Eye (tissue), 1 donor: ENCODE measurements at regions not wholly inside any gene's neighbourhood (a gene's known extent, or its start where the extent isn't known, plus 50 kb on each side); places are given as distances from the start of the nearest gene placed in this dataset.
"Not testable (repeated sequence)": the region's sequence is repeated elsewhere in the genome, so short reads cannot be mapped to it uniquely, and the experiment has no call there.

ENCODE experiments used
- DNase-seq: peaks from one replicate; pipeline ENCODE4 v3.0.0-alpha.2; 2015

DNA sequence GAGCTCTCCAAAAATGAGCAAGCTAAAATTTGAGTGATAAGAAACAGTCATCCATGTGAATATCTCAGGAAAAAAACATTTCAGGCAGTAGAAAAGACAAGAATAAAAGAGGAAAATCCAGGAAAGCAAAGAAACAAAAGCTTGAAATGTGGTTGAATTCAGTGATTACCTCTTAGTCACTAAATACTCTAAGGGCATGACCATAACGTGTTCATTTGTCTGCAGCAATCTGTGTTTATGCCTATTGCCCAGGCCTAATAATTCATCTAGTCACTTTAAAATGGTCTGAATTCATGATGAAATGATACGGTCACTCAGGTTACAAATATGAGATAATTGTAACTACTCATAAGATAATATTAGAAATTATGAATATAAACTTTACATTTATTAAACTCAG is 837.9 kb downstream of the STPG2 start:
- no peak for DNase-seq

DNA sequence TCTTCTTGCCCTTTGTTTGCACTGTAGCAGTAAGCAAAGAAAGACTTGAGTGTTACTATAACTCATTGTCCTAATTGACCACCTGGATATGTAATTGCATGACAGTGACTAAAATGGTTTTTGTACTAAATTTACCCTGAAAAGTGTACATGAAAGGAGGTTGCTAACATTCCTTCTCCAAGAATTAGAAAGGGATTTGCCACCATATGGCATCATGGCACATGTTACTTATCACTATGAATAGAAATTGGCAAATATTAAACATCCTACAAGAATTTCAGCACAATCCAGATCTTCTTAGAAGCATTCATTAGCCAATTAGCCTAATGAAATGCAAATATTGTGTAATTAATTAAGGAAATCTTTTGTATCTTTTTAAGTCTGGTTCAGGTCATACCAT is 834.2 kb downstream of the STPG2 start:
- no peak for DNase-seq

DNA sequence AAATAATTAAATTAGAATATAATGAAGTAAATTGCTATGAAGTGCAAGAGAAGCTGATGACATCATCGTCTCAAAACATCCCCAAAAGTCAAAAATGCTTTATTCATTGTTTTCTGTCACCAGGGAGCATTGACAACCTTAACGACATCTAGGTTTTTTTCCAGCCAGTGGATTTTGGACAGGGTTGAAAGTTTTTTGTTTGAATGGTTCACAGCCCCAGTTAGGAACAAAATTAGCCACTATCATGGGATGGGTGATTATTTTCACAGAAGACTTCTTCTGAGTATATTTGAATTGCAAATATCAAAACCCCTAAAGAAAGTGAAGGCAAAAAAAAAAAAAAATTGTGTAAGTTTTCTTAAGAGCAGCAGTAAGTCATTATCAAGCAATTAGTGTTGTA is 826.1 kb downstream of the STPG2 start:
- DNase-seq: peak; percentile 4

DNA sequence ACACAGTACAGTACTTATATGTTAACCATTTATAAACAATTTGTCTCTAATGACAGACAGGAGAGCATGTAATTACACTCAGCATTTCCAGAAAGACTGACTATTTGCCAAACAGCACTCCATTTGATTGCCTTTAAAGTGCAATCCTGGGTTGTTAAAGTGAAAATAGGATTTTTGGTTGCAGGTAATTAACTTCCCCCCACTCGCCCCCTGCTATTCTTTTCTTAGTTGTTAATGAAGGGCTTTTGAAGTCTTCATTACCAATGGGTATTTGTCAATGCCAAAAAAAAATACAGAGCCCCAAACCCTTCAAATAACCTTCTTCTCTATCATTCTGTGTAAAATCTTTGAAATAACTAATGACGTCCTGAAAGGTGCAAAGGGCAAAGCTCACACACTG is 825.6 kb downstream of the STPG2 start:
- peak; percentile 20 for DNase-seq

DNA sequence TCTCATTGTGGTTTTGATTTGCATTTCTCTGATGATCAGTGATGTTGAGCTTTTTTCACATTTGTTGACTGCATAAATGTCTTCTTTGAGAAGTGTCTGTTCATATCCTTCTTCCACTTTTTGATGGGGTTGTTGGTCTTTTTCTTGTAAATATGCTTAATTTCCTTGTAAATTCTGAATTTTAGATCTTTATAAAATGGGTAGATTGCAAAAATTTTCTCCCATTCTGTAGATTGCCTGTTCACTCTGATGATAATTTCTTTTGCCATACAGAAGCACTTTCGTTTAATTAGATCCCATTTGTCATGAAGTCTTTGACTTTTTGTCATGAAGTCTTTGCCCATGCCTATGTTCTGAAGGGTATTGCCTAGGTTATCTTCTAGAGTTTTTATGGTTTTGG is 817.5 kb downstream of the STPG2 start:
- DNase-seq: not testable (repeated sequence)

DNA sequence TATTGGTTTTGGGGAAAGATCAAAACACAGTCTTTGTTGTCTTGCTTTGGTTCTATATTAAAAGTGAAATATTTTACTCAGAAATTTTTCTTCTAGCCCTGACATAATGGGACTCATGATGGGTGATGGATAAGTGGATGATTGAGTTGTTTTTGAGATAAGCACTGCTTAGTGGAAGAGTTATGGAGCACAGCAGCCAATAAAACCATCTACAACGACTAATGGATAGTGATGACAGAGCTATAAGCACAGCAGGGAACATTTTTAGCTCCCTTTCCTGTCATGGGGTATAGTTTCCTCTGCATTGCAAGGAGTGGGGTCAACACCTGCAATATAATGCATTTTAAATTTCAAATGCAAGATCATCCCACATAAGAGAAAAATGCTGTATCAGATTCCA is 812.4 kb downstream of the STPG2 start:
- DNase-seq: no peak

DNA sequence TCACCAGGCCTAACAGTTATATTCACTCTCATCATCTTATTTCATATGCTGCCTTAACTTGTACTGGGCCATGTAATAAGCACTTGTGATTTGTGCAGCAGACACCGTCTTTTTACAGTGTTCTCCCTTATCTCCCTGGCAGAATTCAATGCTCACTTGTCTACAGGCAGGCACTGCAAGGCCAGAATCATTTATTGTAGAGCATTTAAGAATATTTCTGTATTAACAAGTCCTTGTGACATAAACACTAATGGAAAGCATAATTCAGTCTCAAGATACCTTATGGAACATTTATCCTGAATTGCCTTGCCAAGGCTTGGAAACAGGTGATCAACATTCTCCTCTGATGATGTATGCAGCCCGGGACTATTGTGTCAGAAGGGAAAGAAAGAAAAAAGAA is 808.9 kb downstream of the STPG2 start:
- DNase-seq: no peak

DNA sequence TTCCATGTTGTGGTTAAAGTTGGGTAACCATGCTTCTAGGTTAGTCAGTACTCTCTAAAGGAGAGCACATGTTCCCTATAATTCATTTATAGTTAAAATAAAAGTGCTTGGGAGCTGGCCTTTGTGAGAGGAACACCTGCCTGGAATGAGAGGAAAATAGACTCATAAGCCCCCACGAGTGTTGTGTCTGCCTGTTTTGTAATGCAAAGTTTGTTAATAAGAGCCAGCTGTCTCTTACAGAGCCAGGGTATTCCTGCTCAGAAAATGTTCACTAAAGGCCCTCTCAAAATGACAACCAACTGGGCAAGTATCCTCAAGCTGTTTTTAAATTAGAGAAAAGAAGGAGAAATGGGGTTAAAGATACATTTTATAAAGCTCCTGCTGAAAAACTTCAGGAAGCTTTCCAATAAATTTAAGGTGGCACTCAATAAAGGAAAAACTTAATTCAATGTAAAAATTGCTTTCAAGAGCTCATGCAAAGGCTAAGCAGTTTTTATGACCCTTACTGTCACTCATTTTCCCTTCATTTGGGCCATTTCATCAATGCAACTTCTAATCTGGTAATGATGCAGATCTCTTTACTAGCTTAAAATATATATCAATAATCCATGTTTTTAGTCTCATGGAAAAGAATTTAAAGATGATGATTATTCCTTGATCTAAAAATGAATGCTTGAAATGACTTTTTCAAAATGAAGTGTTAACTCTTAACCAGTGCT is 793.6 kb downstream of the STPG2 start:
- DNase-seq: peak; percentile 3

DNA sequence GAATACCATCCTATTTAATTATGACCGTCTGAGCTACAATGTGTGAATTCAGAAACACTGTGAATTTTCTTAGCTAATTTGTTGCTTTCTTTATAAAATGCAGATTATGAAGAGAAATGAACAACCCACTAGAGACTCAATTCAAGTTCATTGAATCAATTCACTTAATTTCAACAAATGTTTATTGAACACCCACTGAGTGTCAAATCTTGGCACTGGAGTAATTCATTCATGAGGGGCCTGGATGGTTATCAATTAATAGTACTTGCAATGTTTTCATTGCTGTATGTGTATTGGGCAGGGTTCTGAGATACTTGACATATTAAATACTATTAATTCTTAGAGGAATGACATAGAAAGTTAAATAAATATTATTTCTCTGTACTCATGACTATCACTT is 789.4 kb downstream of the STPG2 start:
- no peak for DNase-seq

DNA sequence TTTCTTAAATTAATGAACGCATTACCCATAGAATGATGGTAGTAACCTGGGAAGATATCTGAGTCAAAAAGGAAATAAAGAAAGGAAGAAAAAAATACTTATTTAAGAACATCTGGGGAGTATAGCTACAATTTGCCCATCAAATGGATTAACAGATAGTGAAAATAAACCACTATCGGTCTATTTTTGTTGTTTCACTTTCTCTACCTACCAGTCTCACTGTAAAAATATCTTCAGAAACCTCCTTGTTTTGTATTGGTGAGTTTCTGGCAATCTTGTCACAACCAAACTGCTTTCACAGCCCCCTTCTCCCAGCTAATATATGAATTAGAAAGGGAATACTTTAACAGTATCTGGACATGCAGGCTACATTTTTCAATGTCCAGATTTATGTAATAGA is 783.5 kb downstream of the STPG2 start:
- DNase-seq: no peak

DNA sequence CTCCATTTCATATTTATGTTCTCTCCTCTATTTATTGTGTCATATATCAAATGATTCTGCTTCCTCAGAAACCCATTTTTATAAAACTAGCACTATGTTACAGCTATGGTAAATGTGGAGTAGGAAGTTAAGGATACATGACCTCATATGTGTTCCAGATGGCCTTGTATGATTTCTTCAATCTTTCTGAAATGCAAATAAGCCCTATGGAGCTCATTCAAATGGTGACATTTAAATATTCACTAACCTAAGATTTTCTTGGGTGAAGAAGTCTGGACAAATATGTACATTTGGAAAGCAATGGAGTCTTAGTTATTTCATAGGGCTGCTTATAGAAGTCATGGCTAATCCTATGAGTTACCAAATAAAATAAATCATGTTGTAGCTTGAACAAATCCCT is 782.5 kb downstream of the STPG2 start:
- no peak for DNase-seq

DNA sequence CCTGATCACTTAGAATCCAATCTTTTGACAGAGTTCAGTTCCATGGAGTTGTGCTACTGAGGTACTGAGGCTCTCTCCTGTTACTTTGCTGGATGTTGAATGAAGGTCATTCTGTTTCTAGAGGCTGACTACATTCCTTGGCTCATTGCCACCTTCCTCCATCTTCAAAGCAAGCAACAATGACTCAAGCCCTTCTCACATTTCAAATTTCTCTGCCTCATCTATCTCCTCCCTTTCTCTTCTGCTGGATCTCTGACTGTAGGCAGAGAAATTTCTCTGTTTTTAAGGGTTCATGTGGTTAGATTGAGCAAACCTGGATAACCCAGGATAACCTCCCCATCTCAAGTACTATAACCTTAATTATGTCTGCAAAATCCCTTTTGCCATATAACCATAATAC is 775.4 kb downstream of the STPG2 start:
- no peak for DNase-seq

DNA sequence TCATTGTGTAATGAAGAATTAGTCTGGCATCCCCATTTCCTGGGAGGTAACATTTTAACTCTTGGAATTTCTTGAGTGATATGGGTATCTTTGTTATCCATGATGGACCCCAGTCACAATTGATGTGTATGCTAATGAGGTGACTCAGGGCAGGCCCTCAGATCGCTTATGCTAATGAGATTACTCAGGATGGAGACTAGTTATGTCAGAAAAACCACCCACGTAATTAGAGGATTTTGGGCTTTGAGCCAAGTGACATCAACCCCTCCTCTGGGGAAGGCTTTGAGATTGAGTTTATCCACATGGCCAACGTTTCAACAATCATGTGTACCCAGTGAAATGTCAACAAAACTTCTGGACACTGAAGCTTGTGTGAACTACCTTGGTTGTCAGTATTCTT is 772.7 kb downstream of the STPG2 start:
- no peak for DNase-seq

DNA sequence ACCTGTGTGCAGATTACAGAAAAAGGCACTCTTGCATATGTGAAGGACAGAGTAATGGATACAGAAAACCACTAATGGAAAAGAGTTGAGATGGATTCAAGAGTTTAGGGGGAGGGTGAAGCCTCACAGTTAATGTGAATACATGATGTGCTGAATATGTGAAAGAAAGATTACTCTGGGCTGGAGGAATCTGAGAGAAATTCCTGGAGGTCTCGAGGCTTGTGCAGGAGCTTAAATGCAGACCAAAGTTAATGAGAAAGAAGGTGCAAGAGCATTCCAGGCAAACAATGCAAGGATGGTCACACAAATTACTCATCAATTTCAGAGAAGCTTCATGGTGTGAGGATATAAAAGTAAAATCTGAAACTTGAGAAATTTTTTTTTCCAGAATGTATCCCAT is 768.8 kb downstream of the STPG2 start:
- DNase-seq: no peak

DNA sequence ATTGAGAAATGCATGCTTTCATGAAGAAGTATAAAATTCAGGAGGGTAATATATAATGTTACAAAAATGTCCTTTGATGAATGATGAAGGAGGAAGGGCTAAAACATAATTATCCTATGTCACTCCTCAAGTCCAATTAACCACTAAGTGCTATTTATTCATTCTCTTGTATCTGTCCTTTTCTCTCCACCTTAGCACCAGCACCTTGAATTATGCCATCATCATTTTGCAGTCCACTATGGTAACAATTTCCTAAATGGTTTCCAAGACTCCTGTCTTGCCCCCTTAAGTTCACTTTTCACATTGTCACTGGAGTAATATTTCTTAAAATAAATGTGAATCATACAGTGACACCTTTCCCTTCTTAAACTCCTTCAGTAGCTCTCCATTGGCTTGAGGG is 756.3 kb downstream of the STPG2 start:
- DNase-seq: no peak

DNA sequence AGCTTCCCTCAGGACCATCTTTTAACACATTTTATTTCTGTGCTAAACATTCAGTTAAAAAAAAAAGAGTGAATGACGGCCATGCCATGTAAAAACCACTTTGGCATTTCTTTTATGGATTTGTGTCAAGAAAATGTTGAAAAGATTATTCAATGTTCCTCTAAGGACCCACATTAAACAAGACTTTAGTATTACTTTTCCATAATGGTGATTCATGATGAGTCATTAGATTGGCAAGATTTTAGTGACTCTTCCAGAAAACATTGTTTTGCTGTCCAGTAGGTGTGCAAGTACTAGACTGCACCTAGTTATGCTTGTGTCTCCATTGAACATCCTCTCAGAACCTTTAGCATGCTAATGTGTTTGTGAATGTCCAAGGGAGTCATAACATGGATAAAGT is 748.6 kb downstream of the STPG2 start:
- no peak for DNase-seq

DNA sequence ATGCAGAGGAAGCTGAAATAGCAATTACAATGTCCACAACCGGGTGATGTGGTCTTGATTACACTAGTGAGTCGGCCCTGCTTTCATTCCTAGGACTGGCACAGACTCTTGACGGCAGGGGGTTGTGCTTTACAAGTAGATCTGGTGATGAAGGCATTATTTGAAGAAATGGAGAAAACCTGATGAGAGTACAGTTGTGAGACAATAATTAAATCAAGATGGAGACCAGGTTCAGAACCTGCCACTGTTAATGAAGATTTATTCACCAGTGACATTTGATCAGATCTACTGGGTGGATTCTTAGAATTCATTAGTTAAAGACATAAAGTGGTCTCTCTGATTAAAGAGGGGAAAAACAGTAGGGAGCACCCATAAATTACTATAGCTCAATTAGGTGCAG is 747.2 kb downstream of the STPG2 start:
- peak; percentile 14 for DNase-seq

DNA sequence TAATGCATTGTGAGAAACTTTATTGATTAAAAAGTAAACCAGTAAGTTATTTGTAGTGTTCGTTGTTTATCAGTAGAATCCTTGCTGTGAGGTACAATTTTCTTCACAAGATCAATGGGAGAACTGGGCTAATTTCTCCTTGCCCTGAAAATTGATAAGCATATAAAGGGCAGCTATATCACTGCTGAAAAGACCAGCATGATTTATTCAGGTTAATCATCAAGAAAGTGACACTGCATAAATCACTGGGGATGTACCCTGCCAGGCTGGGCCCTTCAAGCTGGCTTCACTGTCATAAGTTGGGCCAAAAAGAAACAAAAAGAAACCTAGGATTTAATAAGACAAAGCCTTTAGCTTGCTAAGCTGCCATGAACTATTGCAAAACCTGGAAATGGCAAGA is 746.7 kb downstream of the STPG2 start:
- no peak for DNase-seq

DNA sequence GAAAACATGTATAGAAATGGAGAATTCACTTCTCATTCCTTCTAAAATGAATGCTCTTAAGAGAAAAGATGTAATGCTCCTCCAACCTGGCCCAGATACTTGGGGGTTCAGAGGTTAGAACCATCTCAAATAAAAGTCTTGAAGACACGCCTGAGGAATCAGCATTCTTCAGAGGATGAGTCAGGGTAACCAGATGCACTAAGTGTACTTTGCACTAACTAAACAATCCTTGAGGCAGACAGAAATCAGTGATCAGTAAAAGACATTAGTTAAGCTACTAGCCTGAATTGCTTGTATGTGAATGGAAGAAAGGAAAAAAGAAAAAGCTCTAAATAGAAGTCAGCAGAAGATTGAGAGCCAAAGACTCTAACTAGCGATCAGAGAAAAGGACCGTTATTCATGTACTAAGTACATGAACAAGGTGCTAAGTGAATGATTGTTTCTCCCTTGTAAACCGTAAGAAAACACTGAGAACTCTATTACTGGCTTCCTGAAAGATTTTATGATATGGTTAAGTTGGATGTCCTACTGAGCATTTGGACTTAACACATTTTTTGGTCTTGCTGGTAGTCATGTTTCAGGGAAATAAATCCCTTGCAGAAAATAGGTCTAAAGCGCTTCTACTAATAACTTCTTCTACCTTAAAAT is 738.3 kb downstream of the STPG2 start:
- DNase-seq: no peak

DNA sequence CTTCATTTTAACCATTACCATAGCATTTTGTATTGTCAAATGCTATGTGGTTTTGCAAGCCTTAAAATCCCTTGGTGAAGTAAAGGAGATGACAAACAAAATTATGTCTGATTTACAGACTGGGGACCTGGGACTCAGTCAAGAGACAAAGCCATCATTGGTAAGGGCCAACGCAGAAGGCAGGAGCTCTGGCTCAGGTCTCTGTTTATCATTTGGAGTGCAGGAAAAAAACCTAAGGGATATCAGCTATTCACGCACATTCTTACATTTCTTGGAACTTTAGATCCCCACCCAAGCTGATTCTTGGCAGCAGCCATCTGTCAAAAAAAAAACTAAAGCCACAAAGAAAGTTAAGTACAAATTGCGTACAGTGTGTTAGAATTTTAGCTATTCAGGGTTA is 731.9 kb downstream of the STPG2 start:
- peak; percentile 10 for DNase-seq

DNA sequence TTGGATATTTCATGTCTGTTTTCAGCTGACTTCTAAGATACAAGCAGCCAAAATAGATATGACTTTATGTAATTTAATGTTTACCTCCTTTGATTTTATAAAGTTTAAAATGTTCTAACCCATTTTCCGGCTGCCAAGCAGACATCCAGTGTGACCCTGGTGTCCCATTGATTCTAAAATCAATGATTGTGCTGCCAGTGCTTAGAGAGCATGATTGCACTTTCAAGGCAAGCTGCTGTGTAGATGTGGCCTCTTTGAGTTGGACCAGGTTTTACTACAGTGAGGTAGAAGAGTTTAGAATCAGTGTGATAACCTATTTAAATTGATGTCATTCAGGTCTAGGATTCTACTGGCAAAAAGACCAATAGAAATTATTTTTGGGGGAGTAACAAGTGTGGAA is 730.9 kb downstream of the STPG2 start:
- no peak for DNase-seq

DNA sequence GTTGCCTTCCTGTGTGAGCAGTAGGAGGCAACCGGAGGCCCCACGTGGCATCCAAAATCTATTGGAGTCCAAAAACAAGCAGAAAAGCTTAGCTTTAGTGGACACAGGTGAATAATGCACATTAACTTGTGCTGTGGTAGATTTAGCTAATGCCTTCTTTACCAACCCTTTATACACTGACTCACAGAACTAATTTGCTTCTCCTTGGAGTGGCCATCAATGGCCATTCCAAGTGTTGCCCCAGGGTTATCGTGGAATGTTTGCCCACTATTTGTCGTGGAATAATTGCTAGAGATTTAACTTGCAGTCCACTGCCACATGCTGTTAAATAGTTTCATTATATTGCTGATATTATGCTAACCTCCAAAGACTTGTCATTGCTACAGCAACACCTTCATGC is 729.1 kb downstream of the STPG2 start:
- DNase-seq: no peak

DNA sequence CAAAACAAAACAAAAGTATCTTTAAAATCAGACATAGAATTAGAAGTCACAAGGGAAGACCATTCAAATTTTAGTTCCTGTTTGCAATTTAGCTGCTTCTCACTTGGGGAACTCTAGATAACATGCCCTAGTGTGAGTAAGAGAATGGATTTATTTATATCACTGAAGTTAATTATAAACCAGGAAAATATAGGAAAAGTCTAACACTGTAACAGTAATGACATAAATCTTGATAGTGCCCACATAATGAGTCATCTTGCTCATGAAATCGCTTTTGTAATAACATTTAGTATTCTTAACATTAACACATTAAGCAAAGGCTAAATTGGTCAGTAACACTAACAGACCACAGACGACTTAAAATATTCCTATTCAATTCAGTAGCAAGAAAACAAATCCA is 710.7 kb downstream of the STPG2 start:
- no peak for DNase-seq

DNA sequence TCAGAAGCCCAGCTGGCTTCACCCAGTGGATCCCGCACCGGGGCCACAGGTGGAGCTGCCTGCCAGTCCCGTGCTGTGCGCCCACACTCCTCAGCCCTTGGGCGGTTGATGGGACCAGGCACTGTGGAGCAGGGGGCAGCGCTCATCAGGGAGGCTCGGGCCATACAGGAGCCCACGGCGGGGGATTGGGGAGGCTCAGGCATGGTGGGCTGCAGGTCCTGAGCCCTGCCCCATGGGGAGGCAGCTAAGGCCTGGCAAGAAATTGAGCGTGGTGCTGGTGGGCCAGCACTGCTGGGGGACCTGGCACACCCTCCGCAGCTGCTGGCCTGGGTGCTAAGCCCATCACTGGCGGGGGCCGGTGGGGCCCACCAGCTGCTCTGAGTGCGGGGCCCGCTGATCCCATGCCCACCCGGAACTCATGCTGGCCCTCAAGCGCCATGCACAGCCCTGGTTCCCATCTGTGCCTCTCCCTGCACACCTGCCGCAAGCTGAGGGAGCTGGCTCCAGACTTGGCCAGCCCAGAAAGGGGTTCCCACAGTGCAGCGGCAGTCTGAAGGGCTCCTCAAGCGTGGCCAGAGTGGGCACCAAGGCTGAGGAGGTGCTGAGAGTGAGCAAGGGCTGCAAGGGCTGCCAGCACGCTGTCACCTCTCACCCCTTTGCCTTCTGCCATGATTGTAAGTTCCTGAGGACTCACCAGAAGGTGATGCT is 705.1 kb downstream of the STPG2 start:
- DNase-seq: not testable (repeated sequence)
